Small intestine (tissue), 7 donors: ENCODE measurements at regions not wholly inside any gene's neighbourhood (a gene's known extent, or its start where the extent isn't known, plus 50 kb on each side); places are given as distances from the start of the nearest gene placed in this dataset.

Experiments
- DNase-seq, 2 donors: peaks; one replicate each; pipeline versions ENCODE4 v3.0.0 to v3.0.0-alpha.2; 2013
- FAIRE-seq: peaks from 2 replicates; lab custom pipeline; 2012; peaks lifted over from hg19 to GRCh38; lab: Jason Lieb, UNC
- H3K27ac ChIP-seq, 3 donors: one replicate each; pipeline ENCODE4 v1.5.1; 2013; ENCODE audit warnings: low read length in 2 of 3, mild to moderate bottlenecking in 2 of 3, control low read depth in 1 of 3, inconsistent platforms in 1 of 3, low read depth in 1 of 3, moderate library complexity in 1 of 3
- H3K27me3 ChIP-seq, 3 donors: one replicate each; pipeline ENCODE4 v1.6.1; 2013; ENCODE audit warnings: low read length in 3 of 3, inconsistent platforms in 1 of 3; ENCODE audit not compliant: control insufficient read depth in 3 of 3, insufficient read depth in 3 of 3
- H3K36me3 ChIP-seq, 3 donors: one replicate each; pipeline ENCODE4 v1.6.1; 2013; ENCODE audit warnings: low read length in 3 of 3, inconsistent platforms in 1 of 3, low read depth in 1 of 3, mild to moderate bottlenecking in 1 of 3, moderate library complexity in 1 of 3; ENCODE audit not compliant: control insufficient read depth in 3 of 3, insufficient read depth in 2 of 3
- H3K4me1 ChIP-seq, 3 donors: one replicate each; pipeline ENCODE4 v1.6.1; 2013; ENCODE audit warnings: low read length in 2 of 3, inconsistent platforms in 1 of 3, low read depth in 1 of 3, mild to moderate bottlenecking in 1 of 3, moderate library complexity in 1 of 3; ENCODE audit not compliant: control insufficient read depth in 3 of 3, insufficient read depth in 2 of 3
- H3K4me3 ChIP-seq, 3 donors: one replicate each; pipeline ENCODE4 v1.5.1; 2013; ENCODE audit warnings: low read length in 3 of 3, control low read depth in 1 of 3, inconsistent platforms in 1 of 3, low read depth in 1 of 3, mild to moderate bottlenecking in 1 of 3, moderate library complexity in 1 of 3
- H3K9me3 ChIP-seq, 2 donors: one replicate each; pipeline ENCODE4 v1.6.1; 2013; ENCODE audit warnings: low read depth in 1 of 2, low read length in 1 of 2; ENCODE audit not compliant: control insufficient read depth in 2 of 2, insufficient read depth in 1 of 2
- WGBS, 3 donors: extraction: QIAGEN DNeasy Blood & Tissue Kit; methylation state at CpG; one replicate each; pipeline ENCODE4 v1.1.7; 2013; 5-methylcytosine and 5-hydroxymethylcytosine counted together
- donor health status: healthy with polysubstance abuse.
- donor health status: control.
- donor health status: control.
- donor health status: Bipolar disorder and iron deficiency.
- donor health status: healthy.

DNA sequence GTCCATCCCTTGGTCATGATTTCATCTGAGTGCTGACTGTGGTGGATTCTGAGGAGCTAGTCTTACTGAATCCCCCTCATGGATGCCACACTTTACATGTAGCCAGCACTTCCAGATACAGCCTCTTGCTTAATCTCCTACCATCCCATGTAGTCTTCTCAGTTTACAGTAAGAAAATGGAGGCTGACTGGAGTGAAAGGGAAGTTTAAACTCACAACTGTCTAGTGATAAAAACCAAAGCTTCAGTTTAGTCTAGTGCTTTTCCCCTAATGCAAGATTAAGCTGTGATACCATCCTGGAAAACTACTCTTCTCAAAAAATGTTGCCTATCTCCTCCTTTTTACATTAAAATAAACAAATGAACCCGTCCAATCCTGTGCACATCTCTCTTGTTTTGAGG is 146.8 kb upstream of the HES1 start:
- FAIRE-seq = no peak
- Histone ChIP-seq H3K36me3 (no peaks in the 10 kb centered on the region), H3K4me3 (no peak overlapping the region), H3K27me3 (no peaks in the 10 kb centered on the region), H3K4me1 (no peaks in the 10 kb centered on the region), H3K27ac (no peak overlapping the region), H3K9me3 (peaks cover 0 to 3% of the 10 kb centered on the region in 2 donors)
- no peak for DNase-seq
- 73 to 88% (median 82%) methylated on average over 1 of the region's 1 CpG for WGBS, 3 donors

DNA sequence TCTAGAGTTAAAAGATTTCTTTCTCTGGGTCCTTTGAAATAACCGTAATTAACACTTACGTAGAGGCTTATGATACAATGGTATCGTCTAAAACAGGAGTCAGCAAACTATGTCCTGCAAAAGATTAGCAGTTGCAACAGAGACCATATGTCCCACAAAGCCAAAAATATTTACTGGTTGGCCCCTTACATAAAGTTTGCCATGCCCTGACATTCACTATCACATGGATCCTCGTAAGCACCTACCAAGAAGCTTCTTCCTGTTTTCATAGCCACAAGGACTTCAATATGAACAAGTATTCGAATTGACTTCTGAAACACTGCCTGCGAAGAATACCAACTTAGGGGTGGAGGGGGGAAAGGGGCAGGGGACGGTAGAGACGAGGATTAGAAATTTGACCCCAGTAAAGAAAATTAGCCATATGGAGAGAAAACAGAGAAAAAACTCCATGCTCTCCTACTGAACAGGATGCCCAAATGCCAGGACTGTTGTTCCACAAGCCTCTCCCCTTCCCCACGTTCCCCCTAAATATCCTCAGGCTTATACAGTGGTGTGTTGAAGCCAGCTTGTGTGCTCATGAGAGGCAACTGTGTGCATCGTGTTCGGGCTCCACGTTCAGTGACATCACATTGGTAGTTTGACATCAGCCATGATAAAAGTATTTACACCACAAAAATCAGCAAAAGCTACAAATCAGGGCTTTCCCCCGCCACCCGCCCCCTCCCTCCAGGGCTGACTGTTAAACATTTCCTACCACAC is 144.1 kb upstream of the HES1 start:
- DNase-seq = no peak
- Histone ChIP-seq H3K27ac (no peak overlapping the region), H3K36me3 (no peaks in the 10 kb centered on the region), H3K4me1 (no peaks in the 10 kb centered on the region), H3K9me3 (peaks cover 0 to 3% of the 10 kb centered on the region in 2 donors), H3K4me3 (no peak overlapping the region), H3K27me3 (no peaks in the 10 kb centered on the region)
- FAIRE-seq = no peak
- 83 to 92% (median 87%) methylated on average over 14 of the region's 14 CpGs for WGBS, 3 donors

DNA sequence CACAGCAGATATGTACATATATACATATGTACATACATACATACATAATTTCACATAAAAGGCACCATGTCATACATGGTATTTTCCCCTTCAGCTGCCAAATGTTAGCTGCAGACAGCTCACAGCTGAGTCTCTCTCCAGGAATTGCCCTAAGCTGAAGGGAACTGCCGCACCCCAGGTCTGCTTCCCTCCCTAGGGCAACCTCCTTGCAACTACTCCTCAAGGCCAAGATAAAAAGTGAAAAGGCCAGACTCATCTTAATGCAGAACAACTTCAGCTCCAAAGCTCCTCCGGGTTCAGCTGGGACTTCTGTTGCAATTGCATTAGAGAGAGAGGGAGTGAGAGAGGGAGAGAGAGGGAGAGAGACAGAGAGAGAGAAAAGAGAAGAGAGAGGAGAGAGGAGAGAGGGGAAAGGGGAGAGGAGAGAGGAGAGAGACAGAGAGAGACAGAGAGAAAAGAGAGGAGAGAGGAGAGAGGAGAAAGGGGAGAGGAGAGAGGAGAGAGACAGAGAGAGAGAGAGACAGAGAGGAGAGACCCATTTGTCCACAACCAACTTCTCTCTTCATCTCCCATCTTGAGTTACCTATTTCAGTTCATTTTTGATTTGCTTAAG is 143.4 kb upstream of the HES1 start:
- no peak for DNase-seq
- Histone ChIP-seq H3K27ac (no peak overlapping the region), H3K4me3 (no peak overlapping the region), H3K9me3 (peaks cover 0 to 3% of the 10 kb centered on the region in 2 donors), H3K4me1 (no peaks in the 10 kb centered on the region), H3K27me3 (no peaks in the 10 kb centered on the region), H3K36me3 (no peaks in the 10 kb centered on the region)
- WGBS, 3 donors = 67 to 79% (median 68%) methylated on average over 2 of the region's 2 CpGs
- no peak for FAIRE-seq

DNA sequence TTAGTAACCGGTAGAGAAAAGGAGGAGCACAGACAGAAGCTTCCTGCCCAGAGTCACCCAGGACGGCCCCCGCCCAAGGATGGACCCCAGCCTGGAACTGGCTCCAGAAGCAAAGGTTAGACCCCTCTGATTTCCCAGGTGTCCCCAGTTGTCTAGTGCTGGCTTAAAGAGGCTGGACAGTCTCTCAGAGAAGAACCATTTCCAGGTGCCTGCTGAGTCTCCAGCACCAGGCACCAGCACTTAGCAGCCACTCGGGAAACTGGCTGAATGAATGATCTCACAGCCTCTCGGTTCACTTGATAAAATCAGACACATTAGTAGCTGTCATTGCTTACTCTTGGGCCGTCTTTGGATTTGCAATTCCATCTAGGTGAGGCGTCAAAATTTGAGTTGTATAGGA is 139.7 kb upstream of the HES1 start:
- no peak for FAIRE-seq
- 41 to 79% (median 62%) methylated on average over 7 of the region's 7 CpGs for WGBS, 3 donors

DNA sequence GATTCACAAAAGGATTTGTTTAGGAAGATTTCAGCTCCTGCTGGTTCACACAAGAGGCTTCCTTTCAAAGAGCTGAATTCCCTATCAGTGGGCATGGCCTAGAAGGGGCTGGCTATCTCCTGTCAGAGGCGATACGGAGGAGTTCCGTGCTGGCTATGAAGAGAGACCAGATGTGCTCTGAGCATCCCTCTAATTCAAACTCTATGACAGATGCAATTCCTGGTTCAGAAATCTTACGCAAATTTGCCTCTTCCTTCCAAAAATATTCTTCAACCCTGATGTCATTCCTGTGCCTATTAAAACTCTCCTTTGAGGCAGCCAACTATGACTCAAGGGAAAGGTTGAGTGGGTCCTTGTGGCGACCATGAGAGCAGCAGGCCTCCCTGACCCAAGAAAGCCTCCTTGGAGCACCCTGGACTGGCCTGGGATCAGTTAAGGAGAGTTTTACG is 139.3 kb upstream of the HES1 start:
- H3K4me3 ChIP-seq = no peak overlapping the region
- no peaks in the 10 kb centered on the region for H3K9me3 ChIP-seq
- H3K4me1 ChIP-seq = peaks cover 0 to under 1% (median 0%) of the 10 kb centered on the region in 3 donors
- no peak overlapping the region for H3K27ac ChIP-seq
- H3K27me3 ChIP-seq = no peaks in the 10 kb centered on the region
- WGBS, 3 donors = 87 to 92% (median 91%) methylated on average over 6 of the region's 6 CpGs
- FAIRE-seq (no peak), DNase-seq (no peak)
- no peaks in the 10 kb centered on the region for H3K36me3 ChIP-seq

More for the DNA sequence above, 139.7 kb upstream of the HES1 start:
- no peak overlapping the region for H3K4me3 ChIP-seq
- H3K36me3 ChIP-seq = no peaks in the 10 kb centered on the region
- H3K27me3 ChIP-seq = no peaks in the 10 kb centered on the region
- H3K27ac ChIP-seq = no peak overlapping the region
- H3K4me1 ChIP-seq = no peaks in the 10 kb centered on the region
- no peak for DNase-seq
- H3K9me3 ChIP-seq = no peaks in the 10 kb centered on the region

DNA sequence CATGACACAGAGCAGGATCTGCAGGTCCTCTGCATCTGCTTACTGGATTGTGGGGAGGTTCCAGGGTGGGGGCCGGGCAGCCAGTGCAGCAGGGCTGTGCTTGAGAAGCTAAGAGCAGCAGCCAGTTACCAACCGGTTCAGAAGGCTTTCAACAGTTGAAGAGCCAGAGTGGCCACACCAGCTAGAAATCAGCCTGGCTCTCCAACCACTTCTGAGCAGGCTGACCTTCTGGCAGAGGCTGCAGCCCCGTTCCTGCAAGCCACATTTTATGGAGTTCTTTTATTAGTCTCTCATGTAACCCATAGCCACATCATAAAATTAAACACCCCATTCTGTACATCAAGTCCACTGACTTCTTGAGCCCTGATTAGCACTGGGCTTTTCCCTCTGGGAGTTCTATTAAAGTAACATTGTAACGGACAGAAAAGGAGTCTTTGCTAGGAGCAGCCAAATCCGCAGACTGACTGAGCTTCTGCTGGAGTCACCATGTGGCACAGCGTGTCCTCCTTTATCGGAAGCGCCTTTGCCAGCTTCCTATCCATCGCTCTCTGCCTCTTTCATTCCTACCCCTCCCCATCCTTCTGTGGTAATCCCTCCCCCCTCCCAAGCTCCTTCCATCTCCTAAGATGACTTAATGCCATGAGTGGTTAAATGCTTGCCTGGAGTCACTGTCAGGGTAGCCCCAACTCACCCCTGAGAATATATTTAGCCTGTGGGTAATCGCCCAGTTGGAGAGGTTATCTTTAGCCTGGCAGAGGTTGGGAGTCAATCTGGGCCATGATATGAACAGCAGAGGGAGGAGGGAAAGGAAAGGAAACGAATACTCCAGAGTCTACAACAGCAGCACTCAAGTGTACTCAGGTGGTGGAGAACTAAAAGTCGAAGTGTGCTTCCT is 138.5 kb upstream of the HES1 start:
- Histone ChIP-seq H3K27me3 (no peaks in the 10 kb centered on the region), H3K4me3 (no peak overlapping the region), H3K36me3 (no peaks in the 10 kb centered on the region), H3K27ac (no peak overlapping the region), H3K4me1 (peaks cover 0 to 4% (median 0%) of the 10 kb centered on the region in 3 donors), H3K9me3 (no peaks in the 10 kb centered on the region)
- WGBS, 3 donors = 56 to 61% (median 57%) methylated on average over 12 of the region's 12 CpGs
- FAIRE-seq (no peak), DNase-seq (peak in 1 of 2 donors; percentile 42)

DNA sequence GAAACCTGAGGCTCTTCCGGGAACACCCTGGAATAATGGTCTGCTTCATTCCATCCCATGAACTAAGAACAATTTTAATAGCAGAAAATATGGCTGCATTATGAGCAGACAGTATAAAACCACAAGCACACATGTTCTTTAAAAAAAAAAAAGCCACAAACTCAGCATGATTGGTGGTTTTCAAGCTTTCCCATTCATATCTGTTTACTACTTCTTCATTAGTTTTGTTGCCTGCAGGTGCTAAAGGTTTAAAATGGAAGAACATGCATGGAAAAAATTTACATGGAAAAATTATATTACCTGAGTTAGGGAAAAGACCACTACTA is 137.9 kb upstream of the HES1 start:
- H3K4me3 ChIP-seq = no peak overlapping the region
- DNase-seq = no peak
- H3K4me1 ChIP-seq = peaks cover 0 to 7% (median 0%) of the 10 kb centered on the region in 3 donors

DNA sequence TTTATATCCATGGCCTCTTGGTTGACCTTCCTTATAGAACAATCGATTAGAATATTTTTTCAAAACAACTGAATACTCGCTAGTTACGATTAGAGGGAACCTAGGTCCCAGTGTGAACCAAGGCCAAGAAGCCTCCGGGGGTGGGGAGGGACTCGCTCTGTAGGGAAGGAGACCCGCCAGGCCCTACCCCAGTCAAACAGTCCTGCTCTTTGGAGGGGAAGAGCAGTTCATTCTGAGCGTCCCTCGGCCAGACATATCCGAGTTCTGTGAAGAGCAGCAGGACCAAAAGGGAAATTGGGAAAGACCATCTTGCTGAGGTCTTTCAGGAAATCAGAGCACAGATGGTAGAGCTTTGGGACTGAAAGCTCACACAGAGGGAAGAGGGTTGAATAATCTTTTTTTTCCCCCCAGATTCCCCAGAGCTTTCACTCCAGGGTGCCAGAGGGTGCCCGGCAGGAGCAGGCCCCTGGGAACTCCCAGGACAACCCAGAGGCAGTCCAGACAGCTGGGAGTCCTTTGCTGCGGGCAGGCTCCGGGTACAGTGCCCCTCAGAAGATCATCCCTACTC is 137.2 kb upstream of the HES1 start:
- Histone ChIP-seq H3K27me3 (no peaks in the 10 kb centered on the region), H3K36me3 (no peaks in the 10 kb centered on the region), H3K4me1 (peaks cover 0 to 13% (median 1%) of the 10 kb centered on the region in 3 donors), H3K4me3 (no peak overlapping the region), H3K27ac (no peak overlapping the region), H3K9me3 (no peaks in the 10 kb centered on the region)
- 92 to 96% (median 93%) methylated on average over 12 of the region's 12 CpGs for WGBS, 3 donors
- no peak for FAIRE-seq
- DNase-seq = no peak

More for the DNA sequence above, 137.9 kb upstream of the HES1 start:
- Histone ChIP-seq H3K9me3 (no peaks in the 10 kb centered on the region), H3K27ac (no peak overlapping the region), H3K36me3 (no peaks in the 10 kb centered on the region), H3K27me3 (no peaks in the 10 kb centered on the region)
- no peak for FAIRE-seq
- 19 to 35% (median 24%) methylated on average over 1 of the region's 1 CpG for WGBS, 3 donors
